Transverse colon (tissue), 4 donors: ENCODE measurements at regions not wholly inside any gene's neighbourhood (a gene's known extent, or its start where the extent isn't known, plus 50 kb on each side); places are given as distances from the start of the nearest gene placed in this dataset.

ENCODE experiments used
- DNase-seq: peaks from one replicate; pipeline ENCODE4 v3.0.0-alpha.2; 2019
- H3K27ac ChIP-seq, 4 donors: fragments of 200-600 bp; sonication (generic); 2 replicates each; pipeline ENCODE4 v1.5.1; 2016 to 2018; ENCODE audit warnings: inconsistent platforms in 4 of 4
- H3K27me3 ChIP-seq: fragments of 200-600 bp; sonication (generic); 2 replicates; pipeline ENCODE4 v1.5.1; 2017; ENCODE audit warnings: inconsistent platforms
- H3K36me3 ChIP-seq, 4 donors: fragments of 200-600 bp; sonication (generic); 2 replicates each; pipeline ENCODE4 v1.5.1; 2017 to 2019; ENCODE audit warnings: inconsistent platforms in 4 of 4
- H3K4me1 ChIP-seq, 4 donors: fragments of 200-600 bp; sonication (generic); 2 replicates each; pipeline ENCODE4 v1.5.1; 2017 to 2020; ENCODE audit warnings: inconsistent platforms in 4 of 4
- H3K4me3 ChIP-seq, 4 donors: fragments of 200-600 bp; sonication (generic); 1 replicate in 1 of 4; 2 replicates in 3 of 4; pipeline versions ENCODE4 v1.5.1 to v1.6.1; 2017 to 2019; ENCODE audit warnings: inconsistent platforms in 4 of 4
- H3K9me3 ChIP-seq, 2 donors: fragments of 200-600 bp; sonication (generic); 2 replicates each; pipeline ENCODE4 v1.5.1; 2017 to 2019; ENCODE audit warnings: inconsistent platforms in 2 of 2
- CTCF ChIP-seq, 5 experiments: fragments of 200-600 bp in 3 of 5; fragments of 450-650 bp in 2 of 5; sonication (generic) in 3 of 5; IDR thresholded peaks; 1 replicate in 2 of 5; 2 replicates in 3 of 5; pipeline ENCODE4 v1.5.1; 2016 to 2017; ENCODE audit warnings: antibody characterized with exemption in 5 of 5, inconsistent platforms in 3 of 5, mild to moderate bottlenecking in 2 of 5, moderate library complexity in 1 of 5
- EP300 ChIP-seq: sonication (generic); formaldehyde crosslinking; IDR thresholded peaks from one replicate; pipeline ENCODE4 v1.6.1; 2017; ENCODE audit warnings: antibody characterized with exemption, low read depth
- POLR2A ChIP-seq: fragments of 450-650 bp; IDR thresholded peaks from one replicate; pipeline ENCODE4 v1.6.1; 2016; ENCODE audit warnings: antibody characterized with exemption, mild to moderate bottlenecking, moderate library complexity
- POLR2AphosphoS5 ChIP-seq, 3 donors: sonication (generic); formaldehyde crosslinking; IDR thresholded peaks; one replicate each; pipeline ENCODE4 v1.6.1; 2016; ENCODE audit warnings: antibody characterized with exemption in 3 of 3
- WGBS, 2 donors: methylation state at CpG; one replicate each; pipeline ENCODE4 v1.1.5; 2018; ENCODE audit warnings: low coverage in 1 of 2; 5-methylcytosine and 5-hydroxymethylcytosine counted together
- in situ Hi-C, 4 donors: fragments of 200-750 bp; cut with MboI; loops; one replicate each; pipeline versions ENCODE4 v1.15.0 to v1.15.1; 2017; ENCODE audit warnings: low sequenced_read_pairs in 3 of 4, low pct_ligation_motif_present in 1 of 4, low pct_unique_long_range_greater_than_20kb in 1 of 4
- intact Hi-C: fragments of 100-400 bp; cut with DNase I; formaldehyde crosslinking; loops from one replicate; pipeline ENCODE4 v1.15.1; 2023; ENCODE audit warnings: low total_unique reads

DNA sequence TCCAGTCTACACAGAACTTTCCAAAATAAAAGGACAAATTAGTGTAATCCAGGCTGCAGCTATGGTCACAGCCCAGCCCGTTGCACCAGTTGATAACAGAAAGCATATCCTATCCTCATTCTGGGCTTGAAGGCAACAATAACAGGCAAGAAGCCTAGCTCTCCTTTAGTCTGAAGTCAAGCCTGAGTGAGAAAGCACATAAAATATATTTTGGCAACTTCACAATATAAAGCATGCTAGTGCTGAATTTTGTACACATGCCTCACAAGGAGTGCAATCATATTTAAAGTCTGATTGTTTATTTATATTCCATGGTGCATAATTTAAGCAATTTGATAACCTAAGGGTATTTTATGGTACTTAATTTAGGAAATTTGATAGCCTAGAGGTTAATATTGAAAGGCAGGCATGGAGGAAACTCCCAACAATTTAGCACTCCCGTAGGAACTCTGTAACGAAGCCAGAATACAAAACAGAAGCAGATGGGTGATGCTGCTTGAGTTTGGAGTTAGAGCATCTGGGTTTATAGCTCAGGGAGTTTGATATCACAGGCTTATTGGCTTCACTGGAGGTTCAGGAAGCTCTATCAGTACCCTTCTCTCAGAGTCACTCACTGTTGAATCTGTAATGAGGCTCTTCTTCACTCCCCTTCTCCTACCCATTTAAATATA lies 1199.1 kb upstream of the GYPC start:
- Histone ChIP-seq H3K4me1 (no peaks in the 10 kb centered on the region), H3K27ac (no peak overlapping the region)

DNA sequence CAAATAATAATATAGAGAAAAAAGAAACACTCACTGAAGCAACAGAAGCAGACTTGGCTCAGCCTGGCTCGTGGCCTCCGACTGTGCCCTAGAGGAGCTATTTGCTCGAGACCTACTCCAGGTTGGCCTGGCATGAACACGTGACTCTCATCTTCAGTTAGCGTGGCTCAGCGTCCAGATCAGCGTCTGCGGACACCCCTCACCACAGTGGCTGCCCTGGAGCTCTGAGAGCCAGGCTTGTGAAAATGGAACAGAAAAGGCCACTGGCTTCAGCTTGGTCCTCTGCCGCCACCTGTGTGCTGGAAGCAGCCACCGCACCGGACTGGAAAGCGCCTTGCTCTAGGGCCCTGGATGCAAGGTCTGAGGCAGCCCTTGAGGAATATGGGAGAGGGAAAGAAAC lies 1184.0 kb upstream of the GYPC start:
- TF ChIP-seq POLR2AphosphoS5 (IDR thresholded peaks at IDR 0.05) (no peak), CTCF (IDR thresholded peaks at IDR 0.05) (peak in 3 of 5 experiments; percentile 15 to 28 (median 24)), POLR2A (no peak), EP300 (no peak)

More for the DNA sequence above, 1199.1 kb upstream of the GYPC start:
- in situ Hi-C loops, result no loop called here
- TF ChIP-seq CTCF (IDR thresholded peaks at IDR 0.05) (no peak), EP300 (no peak), POLR2AphosphoS5 (IDR thresholded peaks at IDR 0.05) (no peak), POLR2A (no peak)
- 67 to 100% methylated on average over 1 to 3 of the region's 3 CpGs for WGBS, 2 donors
- Histone ChIP-seq H3K36me3 (no peaks in the 10 kb centered on the region), H3K27me3 (no peaks in the 10 kb centered on the region), H3K4me3 (no peak overlapping the region), H3K9me3 (no peaks in the 10 kb centered on the region)
- DNase-seq, result no peak
- intact Hi-C loops, result no loop called here

GRCh38 chr2:125479143-125479636 lies 1176.8 kb upstream of the GYPC start:
- in situ Hi-C loops, result no loop called here
- TF ChIP-seq POLR2AphosphoS5 (IDR thresholded peaks at IDR 0.05) (no peak), POLR2A (no peak), EP300 (no peak), CTCF (IDR thresholded peaks at IDR 0.05) (no peak)
- intact Hi-C loops, result no loop called here
- WGBS, 2 donors, result 92% methylated on average over 18 of the region's 24 CpGs; no CpG with 5 or more reads in 1 of the 2 donors
- Histone ChIP-seq H3K4me3 (no peak overlapping the region), H3K27me3 (no peaks in the 10 kb centered on the region), H3K27ac (no peak overlapping the region), H3K4me1 (no peaks in the 10 kb centered on the region), H3K9me3 (no peaks in the 10 kb centered on the region), H3K36me3 (no peaks in the 10 kb centered on the region)
- no peak for DNase-seq

More for the DNA sequence above, 1184.0 kb upstream of the GYPC start:
- WGBS, 2 donors, result 72 to 87% methylated on average over 7 to 12 of the region's 12 CpGs
- Histone ChIP-seq H3K27ac (no peak overlapping the region), H3K9me3 (no peaks in the 10 kb centered on the region), H3K4me3 (no peak overlapping the region), H3K36me3 (no peaks in the 10 kb centered on the region), H3K4me1 (no peaks in the 10 kb centered on the region), H3K27me3 (no peaks in the 10 kb centered on the region)
- in situ Hi-C loops (no loop called here), intact Hi-C loops (no loop called here)
- DNase-seq, result peak; percentile 9

DNA sequence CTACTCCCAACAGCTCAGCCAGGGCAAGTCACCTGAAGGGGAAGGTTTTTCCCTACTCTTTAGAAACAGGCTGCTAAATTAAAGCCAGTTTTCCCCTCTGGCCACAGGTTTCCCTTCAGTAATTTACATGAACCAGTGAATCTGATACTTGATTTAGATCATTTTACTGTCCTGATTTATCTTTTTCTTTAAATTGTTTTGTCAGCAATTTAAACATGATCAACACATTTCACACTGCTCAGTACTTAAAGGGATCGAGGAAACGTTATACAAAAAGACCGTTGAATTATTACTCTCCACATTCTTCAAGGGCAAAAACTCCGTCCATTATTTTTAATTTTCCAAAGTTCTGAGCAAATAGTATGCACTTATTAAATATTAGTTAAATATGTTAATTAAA lies 1165.7 kb upstream of the GYPC start:
- 81 to 93% methylated on average over 4 of the region's 4 CpGs for WGBS, 2 donors

More for the DNA sequence above, 1165.7 kb upstream of the GYPC start:
- TF ChIP-seq EP300 (no peak), CTCF (IDR thresholded peaks at IDR 0.05) (no peak), POLR2A (no peak), POLR2AphosphoS5 (IDR thresholded peaks at IDR 0.05) (no peak)
- H3K4me3 ChIP-seq, result no peak overlapping the region
- intact Hi-C loops (no loop called here), in situ Hi-C loops (no loop called here)
- no peak for DNase-seq
- no peaks in the 10 kb centered on the region for H3K27me3 ChIP-seq
- no peaks in the 10 kb centered on the region for H3K36me3 ChIP-seq
- H3K4me1 ChIP-seq, result no peaks in the 10 kb centered on the region
- no peak overlapping the region for H3K27ac ChIP-seq
- no peaks in the 10 kb centered on the region for H3K9me3 ChIP-seq
